Right lobe of liver (tissue), 6 donors: ENCODE measurements at regions not wholly inside any gene's neighbourhood (a gene's known extent, or its start where the extent isn't known, plus 50 kb on each side); places are given as distances from the start of the nearest gene placed in this dataset.

Experiments used
- ATAC-seq, 4 donors: fragments of 200-7000 bp; cut with Tn5 transposase; one replicate each; pipeline ENCODE4 v1.9.1; 2020; ENCODE audit warnings: mild to moderate bottlenecking in 4 of 4, moderate library complexity in 4 of 4
- DNase-seq, 3 donors: peaks; one replicate each; pipeline ENCODE4 v3.0.0-alpha.2; 2020
- H3K27ac ChIP-seq, 3 donors: fragments of 200-600 bp; one replicate each; pipeline ENCODE4 v1.8.0; 2022
- H3K27me3 ChIP-seq, 2 donors: fragments of 200-600 bp; one replicate each; pipeline ENCODE4 v1.8.0; 2022
- H3K36me3 ChIP-seq, 4 donors: fragments of 200-600 bp; sonication (generic) in 1 of 4; one replicate each; pipeline versions ENCODE4 v1.5.1 to v1.8.0; 2017 to 2022; ENCODE audit warnings: control low read depth in 1 of 4
- H3K4me1 ChIP-seq, 4 donors: fragments of 200-600 bp; sonication (generic) in 1 of 4; one replicate each; pipeline versions ENCODE4 v1.5.1 to v1.8.0; 2017 to 2022; ENCODE audit warnings: control low read depth in 1 of 4
- H3K4me3 ChIP-seq, 3 donors: fragments of 200-600 bp; one replicate each; pipeline ENCODE4 v1.8.0; 2022
- H3K9me3 ChIP-seq, 4 donors: fragments of 200-600 bp; sonication (generic) in 1 of 4; one replicate each; pipeline versions ENCODE4 v1.5.1 to v1.8.0; 2017 to 2022; ENCODE audit warnings: control low read depth in 1 of 4
- POLR2A ChIP-seq: fragments of 450-650 bp; IDR thresholded peaks from one replicate; pipeline ENCODE4 v1.6.1; 2017; ENCODE audit warnings: antibody characterized with exemption, mild to moderate bottlenecking
- WGBS: methylation state at CpG from one replicate; pipeline ENCODE4 v1.1.6; 2018; ENCODE audit warnings: low coverage, low lambda C conversion rate; ENCODE audit not compliant: insufficient coverage; ENCODE audit errors: missing lambda C conversion rate; 5-methylcytosine and 5-hydroxymethylcytosine counted together
- intact Hi-C, 2 donors: fragments of 100-400 bp; cut with DNase I; formaldehyde crosslinking; loops; one replicate each; pipeline versions ENCODE4 v1.11.2 to v1.14.1; 2022
- TF ChIP-seq, protein P1 (sequence below), 4 donors: fragments of 200-600 bp in 3 of 4; fragments of 450-650 bp in 1 of 4; IDR thresholded peaks; one replicate each; pipeline versions ENCODE4 v1.5.1 to v1.8.0; 2016 to 2022; ENCODE audit warnings: antibody characterized with exemption in 4 of 4, mild to moderate bottlenecking in 2 of 4
- donor health status: DM: no; HTN: yes; CAD: no.
- donor health status: DM: no; HTN: no; CAD: no.
- donor health status: DM: no; HTN: no; CAD: no.
- donor health status: DM: no; HTN: yes; CAD: no.
- donor health status: DM: no; HTN: yes; CAD: no.

- DNase-seq (no peak), ATAC-seq (no peak)
- Histone ChIP-seq H3K9me3 (no peaks in the 10 kb centered on the region), H3K27me3 (no peaks in the 10 kb centered on the region), H3K4me3 (no peak overlapping the region), H3K4me1 (no peaks in the 10 kb centered on the region), H3K36me3 (no peaks in the 10 kb centered on the region), H3K27ac (no peak overlapping the region)
- intact Hi-C loops: no loop called here
- no peak for TF ChIP-seq POLR2A
- TF ChIP-seq, protein P1, sequence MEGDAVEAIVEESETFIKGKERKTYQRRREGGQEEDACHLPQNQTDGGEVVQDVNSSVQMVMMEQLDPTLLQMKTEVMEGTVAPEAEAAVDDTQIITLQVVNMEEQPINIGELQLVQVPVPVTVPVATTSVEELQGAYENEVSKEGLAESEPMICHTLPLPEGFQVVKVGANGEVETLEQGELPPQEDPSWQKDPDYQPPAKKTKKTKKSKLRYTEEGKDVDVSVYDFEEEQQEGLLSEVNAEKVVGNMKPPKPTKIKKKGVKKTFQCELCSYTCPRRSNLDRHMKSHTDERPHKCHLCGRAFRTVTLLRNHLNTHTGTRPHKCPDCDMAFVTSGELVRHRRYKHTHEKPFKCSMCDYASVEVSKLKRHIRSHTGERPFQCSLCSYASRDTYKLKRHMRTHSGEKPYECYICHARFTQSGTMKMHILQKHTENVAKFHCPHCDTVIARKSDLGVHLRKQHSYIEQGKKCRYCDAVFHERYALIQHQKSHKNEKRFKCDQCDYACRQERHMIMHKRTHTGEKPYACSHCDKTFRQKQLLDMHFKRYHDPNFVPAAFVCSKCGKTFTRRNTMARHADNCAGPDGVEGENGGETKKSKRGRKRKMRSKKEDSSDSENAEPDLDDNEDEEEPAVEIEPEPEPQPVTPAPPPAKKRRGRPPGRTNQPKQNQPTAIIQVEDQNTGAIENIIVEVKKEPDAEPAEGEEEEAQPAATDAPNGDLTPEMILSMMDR (IDR thresholded peaks at IDR 0.05): no peak
- 34% methylated on average over 4 of the region's 4 CpGs for WGBS
Observed at GRCh38 chrX:147646949-147647723, 264.6 kb upstream of the FMR1 start.

- H3K36me3 ChIP-seq: no peaks in the 10 kb centered on the region
- H3K4me1 ChIP-seq: no peaks in the 10 kb centered on the region
- WGBS: 93% methylated on average over 2 of the region's 2 CpGs
- H3K9me3 ChIP-seq: no peaks in the 10 kb centered on the region
- H3K4me3 ChIP-seq: no peak overlapping the region
- no peak overlapping the region for H3K27ac ChIP-seq
- H3K27me3 ChIP-seq: peaks cover 0 to 4% of the 10 kb centered on the region in 2 donors
- intact Hi-C loops: no loop called here
- TF ChIP-seq, protein P1 (IDR thresholded peaks at IDR 0.05): no peak
- no peak for TF ChIP-seq POLR2A
- DNase-seq (no peak), ATAC-seq (no peak)
Observed at GRCh38 chrX:147675819-147676218, 235.9 kb upstream of the FMR1 start.

DNA sequence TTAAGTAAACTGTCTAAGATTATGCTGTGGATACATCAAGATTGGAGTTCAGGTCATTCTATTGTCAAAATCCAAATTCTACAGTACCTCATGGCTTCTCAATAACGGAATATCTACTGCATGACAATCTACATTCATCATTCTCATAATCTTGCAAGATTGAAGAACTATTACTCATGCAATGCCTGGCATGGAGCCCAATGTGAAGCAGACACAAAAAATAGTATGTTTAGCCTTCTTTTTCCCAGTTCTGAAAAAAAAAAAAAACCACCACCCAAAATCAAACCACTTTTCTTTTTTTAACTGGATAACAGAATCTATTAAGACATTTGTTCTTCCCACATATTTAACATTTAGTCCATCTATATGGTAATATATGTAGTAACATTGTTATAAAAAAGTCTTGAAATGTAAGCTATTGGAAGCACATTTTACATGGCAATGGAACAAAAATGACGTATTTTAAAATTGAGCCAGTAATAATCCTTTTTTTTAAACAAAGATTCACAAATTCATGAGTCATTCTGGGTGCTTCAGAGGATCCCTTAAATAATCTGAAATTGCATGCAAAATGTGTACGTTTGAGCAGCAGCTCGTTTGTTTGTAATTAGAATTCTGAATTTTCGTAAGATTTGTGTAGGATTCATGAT lies 232.2 kb upstream of the FMR1 start:
- TF ChIP-seq, protein P1 (IDR thresholded peaks at IDR 0.05): no peak
- no peak for TF ChIP-seq POLR2A

DNA sequence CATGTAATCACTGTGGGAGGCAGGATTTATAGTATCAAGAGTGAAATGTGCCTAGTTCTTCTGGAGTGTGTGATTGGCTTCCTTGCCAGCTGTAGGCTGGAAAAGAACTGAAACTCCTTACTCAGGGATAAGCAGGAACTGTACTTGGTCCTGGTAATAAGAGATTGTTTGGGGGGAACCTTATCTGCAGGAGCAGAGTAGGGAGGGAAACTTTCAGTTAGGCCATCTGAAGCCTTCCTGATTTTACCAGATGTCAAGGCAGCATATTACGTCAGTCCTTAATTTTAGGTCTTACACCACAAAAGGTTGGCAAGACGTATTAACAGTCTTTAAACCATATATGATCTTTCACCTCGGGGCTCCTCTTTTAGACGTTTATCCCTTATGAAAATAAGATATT lies 231.5 kb upstream of the FMR1 start:
- H3K9me3 ChIP-seq: no peaks in the 10 kb centered on the region
- H3K4me3 ChIP-seq: no peak overlapping the region
- DNase-seq (no peak), ATAC-seq (no peak)
- H3K27ac ChIP-seq: no peak overlapping the region
- 14% methylated on average over 4 of the region's 4 CpGs for WGBS
- no peaks in the 10 kb centered on the region for H3K27me3 ChIP-seq
- TF ChIP-seq, protein P1 (IDR thresholded peaks at IDR 0.05): no peak
- no peak for TF ChIP-seq POLR2A
- no peaks in the 10 kb centered on the region for H3K4me1 ChIP-seq
- no peaks in the 10 kb centered on the region for H3K36me3 ChIP-seq
- intact Hi-C loops: no loop called here

More for the DNA sequence above, 232.2 kb upstream of the FMR1 start:
- H3K4me1 ChIP-seq: no peaks in the 10 kb centered on the region
- DNase-seq (no peak), ATAC-seq (no peak)
- H3K36me3 ChIP-seq: no peaks in the 10 kb centered on the region
- no peaks in the 10 kb centered on the region for H3K27me3 ChIP-seq
- no peak overlapping the region for H3K4me3 ChIP-seq
- H3K9me3 ChIP-seq: no peaks in the 10 kb centered on the region
- intact Hi-C loops: no loop called here
- WGBS: 27% methylated on average over 5 of the region's 5 CpGs
- H3K27ac ChIP-seq: no peak overlapping the region
